ENCODE measurements at regions not wholly inside any gene's neighbourhood (a gene's known extent, or its start where the extent isn't known, plus 50 kb on each side); places are given as distances from the start of the nearest gene placed in this dataset.

DNA sequence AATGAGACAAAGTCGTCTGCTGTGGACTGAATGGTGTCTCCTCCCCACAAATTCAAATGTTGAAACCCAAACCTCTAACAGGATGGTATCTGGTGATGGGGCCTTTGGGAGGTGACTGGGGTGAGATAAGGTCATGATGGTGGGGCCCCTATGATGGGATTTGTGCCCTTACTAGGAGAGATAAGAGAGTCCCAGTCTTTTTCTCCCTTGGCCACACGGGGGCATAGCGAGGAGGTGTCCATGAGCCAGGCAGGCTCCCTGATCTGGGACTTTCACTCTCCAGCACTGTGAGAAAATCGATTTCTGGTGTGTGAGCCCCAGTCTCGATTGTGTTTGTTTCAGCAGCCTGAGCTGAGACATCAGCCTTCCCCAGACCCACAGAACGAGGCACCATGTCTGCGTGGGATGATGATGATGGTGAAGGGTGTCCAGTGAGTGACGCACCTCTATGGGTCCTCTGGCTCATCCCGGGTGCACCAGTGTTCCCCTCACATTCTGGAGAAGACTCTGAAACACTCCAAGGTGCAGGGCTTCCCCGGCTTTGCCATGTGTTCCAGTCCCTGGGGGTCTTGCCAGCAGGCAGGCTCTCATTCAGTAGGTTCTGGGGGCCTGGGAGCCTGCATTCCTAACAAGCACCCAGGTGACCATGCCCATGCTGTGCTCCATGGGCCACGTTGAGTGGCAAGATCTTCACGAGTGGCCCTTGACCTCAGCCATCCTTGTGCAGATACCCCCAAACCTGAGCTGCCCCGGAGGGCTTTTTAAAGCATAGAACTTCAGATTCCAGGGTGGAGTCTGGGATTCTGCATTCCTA, 363.0 kb downstream of the CTTN start:
- ChIA-PET POLR2A (no interaction called here), CTCF (no interaction called here)
- TF ChIP-seq FOXA1 (IDR thresholded peaks at IDR 0.05) (no peak), L3MBTL2 (conservative IDR thresholded peaks at IDR 0.05) (no peak), SP1 (IDR thresholded peaks at IDR 0.05) (no peak), SUZ12 (IDR thresholded peaks at IDR 0.05) (no peak), CTBP1 (IDR thresholded peaks at IDR 0.05; ENCODE audit: borderline replicate concordance) (no peak), NFRKB (IDR thresholded peaks at IDR 0.05) (no peak), FOXM1 (IDR thresholded peaks at IDR 0.05; ENCODE audit: borderline replicate concordance) (no peak), LEF1 (IDR thresholded peaks at IDR 0.05; ENCODE audit: borderline replicate concordance) (no peak), FOXK2 (IDR thresholded peaks at IDR 0.05) (no peak), BHLHE40 (IDR thresholded peaks at IDR 0.05; ENCODE audit: borderline replicate concordance) (no peak), ELF4 (IDR thresholded peaks at IDR 0.05) (no peak)
- DNase-seq (ENCODE audit: extremely low spot score), result no peak

DNA sequence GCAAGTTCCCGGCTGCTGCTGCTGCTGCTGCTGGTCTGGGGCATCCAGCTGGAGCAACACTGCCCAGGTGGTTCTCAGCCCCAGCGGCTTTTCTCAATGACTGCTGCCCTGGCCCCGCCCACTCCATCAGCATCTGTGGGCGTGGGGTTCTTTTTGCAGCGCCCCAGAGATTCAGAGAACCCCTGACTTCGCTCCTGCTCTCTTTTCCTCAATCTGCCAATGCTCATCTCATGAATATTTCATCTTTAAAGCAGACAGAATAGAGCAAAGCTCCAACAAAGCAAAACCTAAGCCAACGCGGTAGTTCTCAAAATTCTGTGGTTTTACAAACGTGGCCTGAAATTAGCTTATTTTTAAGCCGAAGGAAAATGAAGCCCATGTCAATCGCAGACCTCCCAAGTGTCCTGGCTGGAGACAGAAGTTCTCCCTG, 363.6 kb downstream of the CTTN start:
- DNase-seq (ENCODE audit: extremely low spot score), result no peak
- no peak for TF ChIP-seq SP1 (IDR thresholded peaks at IDR 0.05)
- no peak for TF ChIP-seq BHLHE40 (IDR thresholded peaks at IDR 0.05; ENCODE audit: borderline replicate concordance)
- no peak for TF ChIP-seq TARDBP (IDR thresholded peaks at IDR 0.05)
- no peak for TF ChIP-seq ARNT (IDR thresholded peaks at IDR 0.05)
- TF ChIP-seq HDGF (IDR thresholded peaks at IDR 0.05; ENCODE audit: borderline replicate concordance), result no peak
- TF ChIP-seq, protein P1, sequence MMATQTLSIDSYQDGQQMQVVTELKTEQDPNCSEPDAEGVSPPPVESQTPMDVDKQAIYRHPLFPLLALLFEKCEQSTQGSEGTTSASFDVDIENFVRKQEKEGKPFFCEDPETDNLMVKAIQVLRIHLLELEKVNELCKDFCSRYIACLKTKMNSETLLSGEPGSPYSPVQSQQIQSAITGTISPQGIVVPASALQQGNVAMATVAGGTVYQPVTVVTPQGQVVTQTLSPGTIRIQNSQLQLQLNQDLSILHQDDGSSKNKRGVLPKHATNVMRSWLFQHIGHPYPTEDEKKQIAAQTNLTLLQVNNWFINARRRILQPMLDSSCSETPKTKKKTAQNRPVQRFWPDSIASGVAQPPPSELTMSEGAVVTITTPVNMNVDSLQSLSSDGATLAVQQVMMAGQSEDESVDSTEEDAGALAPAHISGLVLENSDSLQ (IDR thresholded peaks at IDR 0.05), result no peak
- TF ChIP-seq CTBP1 (IDR thresholded peaks at IDR 0.05; ENCODE audit: borderline replicate concordance), result no peak
- no peak for TF ChIP-seq FOXK2 (IDR thresholded peaks at IDR 0.05)
- TF ChIP-seq SUZ12 (IDR thresholded peaks at IDR 0.05), result no peak
- TF ChIP-seq NFRKB (IDR thresholded peaks at IDR 0.05), result no peak
- TF ChIP-seq ELF4 (IDR thresholded peaks at IDR 0.05), result no peak
- TF ChIP-seq L3MBTL2 (conservative IDR thresholded peaks at IDR 0.05), result no peak
- TF ChIP-seq FOXA1 (IDR thresholded peaks at IDR 0.05), result no peak
- TF ChIP-seq ZNF384 (IDR thresholded peaks at IDR 0.05), result no peak
- no peak for TF ChIP-seq LEF1 (IDR thresholded peaks at IDR 0.05; ENCODE audit: borderline replicate concordance)
- TF ChIP-seq FOXM1 (IDR thresholded peaks at IDR 0.05; ENCODE audit: borderline replicate concordance), result no peak
- ChIA-PET POLR2A (no interaction called here), CTCF (interaction anchor here (0.6 kb wide), 1 partner anchor 294 kb away, joined by 3 read pairs; no protein-coding TSS in a partner anchor)

DNA sequence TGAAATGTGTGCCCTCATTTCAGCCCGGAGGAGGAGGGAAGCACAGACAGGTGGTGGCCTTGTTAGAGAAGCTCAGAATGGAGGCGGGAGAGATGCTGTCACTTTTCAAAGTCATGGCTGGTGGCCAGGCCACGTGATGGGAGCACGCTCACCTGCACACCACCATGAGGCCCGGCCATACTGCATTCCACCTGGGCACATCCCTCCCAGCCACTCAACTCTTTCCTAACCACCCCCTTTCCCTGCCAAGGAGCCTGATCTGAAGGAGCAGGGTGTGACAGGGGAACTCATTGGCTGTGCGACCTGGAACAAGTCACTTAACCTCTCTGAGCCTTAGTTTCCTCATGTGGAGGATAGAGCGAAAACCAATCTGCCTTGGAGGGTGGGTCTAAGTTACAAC, 364.5 kb downstream of the CTTN start:
- ChIA-PET CTCF (no interaction called here), POLR2A (no interaction called here)

DNA sequence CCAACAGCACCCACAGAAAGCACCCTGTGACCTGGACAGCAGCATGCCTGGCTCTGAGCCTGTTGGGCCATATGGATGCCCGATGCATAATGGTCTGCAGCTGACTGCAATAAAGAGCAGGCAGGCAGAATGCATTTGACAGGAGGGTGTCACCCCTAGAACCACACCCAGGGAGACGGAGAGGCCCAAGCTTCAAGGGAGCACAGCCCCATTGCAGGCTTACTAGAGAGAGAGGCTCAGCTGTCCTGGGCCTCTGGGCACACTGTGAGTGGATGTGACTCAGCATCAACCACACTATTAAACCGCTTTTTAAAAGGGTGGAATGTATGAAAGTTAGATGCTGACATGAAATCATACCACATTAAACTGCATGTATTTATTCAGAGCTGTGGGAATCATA, 365.3 kb downstream of the CTTN start:
- ChIA-PET POLR2A (no interaction called here), CTCF (no interaction called here)
- TF ChIP-seq, protein P1 (IDR thresholded peaks at IDR 0.05), result no peak
- TF ChIP-seq CTBP1 (IDR thresholded peaks at IDR 0.05; ENCODE audit: borderline replicate concordance), result no peak
- no peak for TF ChIP-seq TARDBP (IDR thresholded peaks at IDR 0.05)
- TF ChIP-seq BHLHE40 (IDR thresholded peaks at IDR 0.05; ENCODE audit: borderline replicate concordance), result no peak
- no peak for TF ChIP-seq SP1 (IDR thresholded peaks at IDR 0.05)
- no peak for TF ChIP-seq SUZ12 (IDR thresholded peaks at IDR 0.05)
- no peak for TF ChIP-seq FOXM1 (IDR thresholded peaks at IDR 0.05; ENCODE audit: borderline replicate concordance)
- no peak for TF ChIP-seq ARNT (IDR thresholded peaks at IDR 0.05)
- TF ChIP-seq NFRKB (IDR thresholded peaks at IDR 0.05), result no peak
- TF ChIP-seq ELF4 (IDR thresholded peaks at IDR 0.05), result no peak
- no peak for TF ChIP-seq FOXK2 (IDR thresholded peaks at IDR 0.05)
- no peak for TF ChIP-seq FOXA1 (IDR thresholded peaks at IDR 0.05)
- no peak for TF ChIP-seq L3MBTL2 (conservative IDR thresholded peaks at IDR 0.05)
- TF ChIP-seq ZNF384 (IDR thresholded peaks at IDR 0.05), result no peak
- TF ChIP-seq HDGF (IDR thresholded peaks at IDR 0.05; ENCODE audit: borderline replicate concordance), result no peak
- TF ChIP-seq LEF1 (IDR thresholded peaks at IDR 0.05; ENCODE audit: borderline replicate concordance), result no peak
- DNase-seq (ENCODE audit: extremely low spot score), result no peak

More for the DNA sequence above, 364.5 kb downstream of the CTTN start:
- TF ChIP-seq ELF4 (IDR thresholded peaks at IDR 0.05), result no peak
- no peak for TF ChIP-seq SP1 (IDR thresholded peaks at IDR 0.05)
- no peak for TF ChIP-seq FOXA1 (IDR thresholded peaks at IDR 0.05)
- TF ChIP-seq, protein P1 (IDR thresholded peaks at IDR 0.05), result no peak
- no peak for DNase-seq (ENCODE audit: extremely low spot score)

DNA sequence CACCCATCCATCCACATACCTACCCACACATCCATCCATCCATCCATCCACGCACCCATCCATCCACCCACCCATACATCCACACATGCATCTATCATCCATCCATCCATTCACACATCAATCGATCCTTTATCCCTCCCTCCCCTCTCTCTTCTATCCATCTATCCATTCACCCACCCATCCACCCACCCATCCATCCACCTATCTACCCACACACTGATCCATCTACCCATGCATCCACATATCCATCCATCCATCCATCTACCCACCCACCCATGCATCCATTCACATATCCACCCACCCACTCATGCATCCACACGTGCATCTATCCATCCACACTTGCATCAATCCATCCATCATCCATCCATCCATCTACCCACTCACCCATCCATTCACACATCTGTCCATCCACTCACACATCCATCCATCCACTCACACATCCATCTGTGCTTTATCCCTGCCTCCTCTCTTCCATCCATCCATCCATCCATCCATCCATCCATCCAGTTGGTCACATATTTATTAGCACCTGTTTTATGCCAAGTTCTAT, 366.1 kb downstream of the CTTN start:
- ChIA-PET CTCF (no interaction called here), POLR2A (no interaction called here)
- TF ChIP-seq L3MBTL2 (conservative IDR thresholded peaks at IDR 0.05), result no peak
- TF ChIP-seq LEF1 (IDR thresholded peaks at IDR 0.05; ENCODE audit: borderline replicate concordance), result no peak
- TF ChIP-seq BHLHE40 (IDR thresholded peaks at IDR 0.05; ENCODE audit: borderline replicate concordance), result no peak
- TF ChIP-seq ELF4 (IDR thresholded peaks at IDR 0.05), result no peak
- no peak for TF ChIP-seq HDGF (IDR thresholded peaks at IDR 0.05; ENCODE audit: borderline replicate concordance)
- TF ChIP-seq FOXA1 (IDR thresholded peaks at IDR 0.05), result no peak
- TF ChIP-seq ZNF384 (IDR thresholded peaks at IDR 0.05), result no peak
- TF ChIP-seq SP1 (IDR thresholded peaks at IDR 0.05), result no peak
- no peak for TF ChIP-seq CTBP1 (IDR thresholded peaks at IDR 0.05; ENCODE audit: borderline replicate concordance)
- TF ChIP-seq NFRKB (IDR thresholded peaks at IDR 0.05), result no peak
- TF ChIP-seq, protein P1 (IDR thresholded peaks at IDR 0.05), result no peak
- TF ChIP-seq SUZ12 (IDR thresholded peaks at IDR 0.05), result no peak
- DNase-seq (ENCODE audit: extremely low spot score), result no peak

All from HEK293T (cell line).